Choroid plexus epithelial cell (primary cell): ENCODE measurements at regions not wholly inside any gene's neighbourhood (a gene's known extent, or its start where the extent isn't known, plus 50 kb on each side); places are given as distances from the start of the nearest gene placed in this dataset.

Experiments used
- DNase-seq: peaks from one replicate; pipeline ENCODE4 v3.0.0-alpha.2; 2010; ENCODE audit warnings: low read depth
- H3K4me3 ChIP-seq: 2 replicates; pipeline ENCODE4 v1.5.1; 2011; ENCODE audit warnings: low read depth, mild to moderate bottlenecking, control low read depth, low read length, moderate library complexity
- CTCF ChIP-seq: conservative IDR thresholded peaks from 2 replicates; pipeline ENCODE4 v1.5.1; 2011; ENCODE audit warnings: low read depth, mild to moderate bottlenecking, control low read depth, inconsistent platforms, low read length, moderate library complexity

DNA sequence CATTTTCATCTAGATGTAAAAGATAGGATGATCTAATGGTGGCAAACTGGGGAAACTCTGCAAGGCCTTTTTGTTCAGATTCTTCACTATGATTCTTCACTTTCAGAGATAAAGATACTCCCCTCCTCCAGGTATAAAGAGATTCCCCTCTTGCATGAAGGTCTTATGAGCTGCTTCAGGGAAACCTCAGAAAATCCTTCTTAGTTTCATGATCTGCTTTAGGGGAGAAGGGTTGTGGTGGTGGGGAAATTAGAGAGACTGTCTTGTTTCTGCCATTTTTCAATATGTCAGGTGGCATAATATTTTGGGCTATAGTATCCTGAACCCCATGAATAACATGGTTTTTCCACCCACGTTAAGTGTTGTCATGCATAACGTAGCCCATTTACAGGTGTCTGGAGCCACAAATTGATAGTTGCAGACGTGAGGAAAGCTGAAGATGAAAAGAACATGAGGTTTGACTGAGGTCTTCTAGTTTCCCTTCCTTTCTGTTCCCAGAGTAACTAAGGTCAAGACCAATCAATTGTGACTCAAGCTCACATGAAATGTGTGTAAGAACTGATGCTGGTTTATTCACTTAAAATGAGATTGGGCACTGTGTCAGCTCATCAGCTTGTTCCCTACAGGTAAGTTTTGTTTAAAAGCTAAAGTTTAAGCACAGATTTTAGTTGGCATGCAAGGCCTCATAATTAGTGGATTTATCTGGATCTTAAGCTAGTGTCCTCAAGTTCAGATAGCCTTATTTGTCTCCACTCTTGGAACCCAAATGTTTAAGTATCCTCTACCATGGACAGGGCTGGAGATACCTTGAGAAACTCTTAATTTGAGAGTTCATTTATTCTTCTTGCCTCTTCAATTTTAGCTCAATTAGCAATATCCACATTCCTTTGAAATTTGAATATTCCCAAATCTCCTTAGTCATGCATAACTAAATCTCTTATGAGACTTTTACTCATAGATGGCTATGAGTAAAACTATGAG lies 304.5 kb upstream of the FANCL start:
- TF ChIP-seq CTCF = no peak
- H3K4me3 ChIP-seq = no peak overlapping the region
- DNase-seq = no peak

GRCh38 chr2:58543442-58543841 lies 302.3 kb upstream of the FANCL start:
- H3K4me3 ChIP-seq = no peak overlapping the region
- DNase-seq = no peak
- no peak for TF ChIP-seq CTCF

DNA sequence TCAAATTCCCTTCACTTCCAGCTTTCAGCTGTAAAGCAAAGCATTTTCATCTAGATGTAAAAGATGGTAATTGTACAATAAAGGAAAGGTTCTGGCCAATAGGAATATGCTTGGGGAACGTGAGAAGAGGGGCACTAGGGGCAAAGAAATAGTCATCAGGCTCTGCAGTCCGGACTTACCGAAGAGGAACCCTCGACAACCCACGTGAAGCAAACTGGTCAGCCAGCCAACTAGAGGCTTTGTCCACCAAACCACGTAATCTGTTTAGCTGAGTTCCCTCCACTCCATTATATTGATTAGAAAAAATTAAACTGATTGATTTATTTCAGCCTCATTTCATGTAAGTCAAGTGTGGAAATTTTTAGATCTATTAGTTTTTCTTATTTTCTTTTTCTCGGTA lies 300.4 kb upstream of the FANCL start:
- no peak for DNase-seq
- no peak overlapping the region for H3K4me3 ChIP-seq
- no peak for TF ChIP-seq CTCF

DNA sequence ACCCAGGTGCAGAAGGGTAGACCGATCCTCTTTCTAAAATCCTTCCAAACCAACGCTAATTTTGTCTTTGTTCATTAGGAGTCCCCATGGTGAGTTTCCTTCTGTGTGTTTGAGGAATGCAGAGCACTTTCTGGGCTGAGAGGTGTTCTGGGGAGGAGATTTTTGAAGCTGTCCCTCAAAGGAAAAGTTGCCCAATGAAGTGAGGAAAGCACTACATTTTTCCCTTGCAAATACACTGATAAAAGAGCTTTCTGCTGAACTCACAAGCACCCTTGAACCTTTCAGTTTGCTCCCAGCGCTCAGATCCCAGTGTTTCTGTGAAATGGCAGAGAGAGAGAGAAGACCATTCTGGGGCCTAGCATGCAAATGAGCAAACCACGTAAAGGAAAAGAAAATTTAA lies 299.6 kb upstream of the FANCL start:
- DNase-seq = no peak
- H3K4me3 ChIP-seq = no peak overlapping the region
- no peak for TF ChIP-seq CTCF

GRCh38 chr2:58539973-58540372 lies 298.8 kb upstream of the FANCL start:
- no peak for TF ChIP-seq CTCF
- no peak overlapping the region for H3K4me3 ChIP-seq
- DNase-seq = peak; percentile 6

DNA sequence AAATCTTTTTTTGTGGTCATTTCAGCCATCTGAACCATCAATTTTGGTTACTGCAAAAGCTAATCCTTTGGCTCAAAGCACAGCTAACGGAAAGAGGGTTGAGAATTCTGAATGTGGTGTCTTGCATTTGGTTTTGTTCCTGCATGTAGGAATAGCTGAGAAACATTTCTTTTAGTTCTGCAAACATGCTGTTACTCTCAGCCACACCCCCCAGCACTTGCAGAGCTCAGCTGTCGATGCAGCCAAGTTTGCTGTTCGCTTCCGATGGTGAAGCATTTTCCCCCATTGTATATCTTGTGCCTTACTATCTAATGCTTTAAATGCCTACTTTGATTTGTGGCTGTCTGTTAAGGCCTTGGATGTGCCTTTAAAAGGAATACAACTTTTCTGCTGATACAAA lies 294.9 kb upstream of the FANCL start:
- no peak for DNase-seq
- H3K4me3 ChIP-seq = no peak overlapping the region
- no peak for TF ChIP-seq CTCF

- TF ChIP-seq CTCF = no peak
- H3K4me3 ChIP-seq = no peak overlapping the region
- no peak for DNase-seq
Measured at GRCh38 chr2:58535182-58535581, 294.1 kb upstream of the FANCL start.
